Mesodermal cell (in vitro differentiated cells): ENCODE measurements at regions not wholly inside any gene's neighbourhood (a gene's known extent, or its start where the extent isn't known, plus 50 kb on each side); places are given as distances from the start of the nearest gene placed in this dataset.

ENCODE experiments used
- H3K27ac ChIP-seq: 2 replicates; pipeline ENCODE4 v1.7.0; 2013; ENCODE audit warnings: mild to moderate bottlenecking, low read depth, low read length, moderate library complexity; ENCODE audit not compliant: severe bottlenecking
- H3K36me3 ChIP-seq: 2 replicates; pipeline ENCODE4 v1.7.1; 2013; ENCODE audit warnings: mild to moderate bottlenecking, low read length, moderate library complexity; ENCODE audit not compliant: control insufficient read depth, insufficient read depth
- H3K4me1 ChIP-seq: one replicate; pipeline ENCODE4 v1.7.1; 2013; ENCODE audit warnings: mild to moderate bottlenecking, low read length; ENCODE audit not compliant: insufficient read depth, control insufficient read depth, poor library complexity, severe bottlenecking
- H3K4me3 ChIP-seq: 2 replicates; pipeline ENCODE4 v1.7.0; 2013; ENCODE audit warnings: low read length, control low read depth, mild to moderate bottlenecking; ENCODE audit not compliant: insufficient read depth, poor library complexity, severe bottlenecking; ENCODE audit errors: extremely low read depth
- H3K9me3 ChIP-seq: 2 replicates; pipeline ENCODE4 v1.7.1; 2013; ENCODE audit warnings: mild to moderate bottlenecking, low read length, moderate library complexity; ENCODE audit not compliant: control insufficient read depth
- WGBS, 2 experiments: methylation state at CpG; one replicate each; pipeline ENCODE4 v1.1.5; 2013; ENCODE audit warnings: missing lambda C conversion rate in 2 of 2; ENCODE audit not compliant: insufficient coverage in 2 of 2; 5-methylcytosine and 5-hydroxymethylcytosine counted together

DNA sequence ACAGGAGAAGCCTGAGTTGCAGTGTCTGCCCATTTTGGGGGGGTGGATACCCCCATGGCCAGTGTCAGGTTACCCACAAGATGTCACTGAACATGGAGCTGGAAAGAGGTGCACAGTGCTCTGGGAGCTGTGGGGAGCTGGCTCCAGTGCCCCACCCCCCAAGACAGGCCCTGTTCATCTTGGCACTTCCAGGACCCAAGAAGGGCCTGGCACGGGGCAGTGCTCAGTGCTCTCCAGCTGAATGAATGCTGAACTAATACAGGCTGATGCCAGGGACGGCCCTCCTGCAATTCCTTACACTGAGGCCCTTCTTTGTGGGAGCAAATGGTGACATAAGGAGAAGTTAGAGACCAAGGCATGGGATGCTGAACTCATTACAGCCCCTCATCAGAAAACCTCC lies 163.4 kb upstream of the GLI2 start:
- Histone ChIP-seq H3K36me3 (no peaks in the 10 kb centered on the region), H3K4me1 (no peaks in the 10 kb centered on the region), H3K9me3 (no peaks in the 10 kb centered on the region), H3K4me3 (no peak overlapping the region), H3K27ac (no peak overlapping the region)
- 77% methylated on average over 2 of the region's 2 CpGs; no CpG with 5 or more reads in 1 of the 2 experiments for WGBS, 2 experiments

DNA sequence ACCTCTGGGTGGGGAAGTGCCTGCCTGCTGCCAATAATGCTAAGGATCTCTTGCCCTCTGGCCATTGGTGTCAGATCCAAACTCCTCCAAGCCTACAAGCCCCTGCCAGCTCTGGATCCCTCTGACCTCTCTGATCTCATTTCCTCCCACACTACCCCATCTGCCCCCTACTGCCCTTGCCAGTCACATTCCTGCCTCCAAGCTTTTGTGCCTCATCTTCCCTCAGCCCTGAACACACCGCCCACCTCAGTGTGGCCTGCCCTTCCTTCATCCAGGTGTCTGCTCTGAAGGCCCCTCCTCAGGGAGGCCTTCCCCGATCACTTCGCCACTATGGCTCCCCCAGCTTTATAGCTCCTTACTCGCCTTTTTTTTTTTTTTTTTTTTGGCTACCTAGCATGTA lies 161.0 kb upstream of the GLI2 start:
- Histone ChIP-seq H3K4me3 (no peak overlapping the region), H3K27ac (no peak overlapping the region), H3K9me3 (no peaks in the 10 kb centered on the region), H3K36me3 (no peaks in the 10 kb centered on the region), H3K4me1 (no peaks in the 10 kb centered on the region)
- 70 to 76% methylated on average over 2 to 4 of the region's 4 CpGs for WGBS, 2 experiments

DNA sequence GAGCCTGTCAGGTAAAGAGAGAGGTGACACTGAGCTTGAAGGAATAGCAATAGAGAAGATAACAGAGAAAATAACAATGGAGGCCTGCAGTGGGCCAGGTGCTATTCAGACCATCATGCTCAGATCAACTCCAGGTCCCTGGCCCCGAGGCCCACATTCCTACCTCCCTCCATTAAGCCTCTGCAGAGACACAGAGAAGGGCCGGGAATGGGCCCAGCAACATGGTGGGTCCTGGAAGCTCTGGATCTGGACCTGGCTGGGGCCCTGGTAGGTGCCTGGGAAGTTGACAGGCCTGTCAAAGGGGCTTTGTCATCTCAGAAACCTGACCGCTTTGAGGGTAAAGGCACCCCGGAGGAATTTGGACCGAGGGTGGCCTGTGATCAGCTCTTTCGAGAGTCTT lies 159.7 kb upstream of the GLI2 start:
- 80 to 91% methylated on average over 5 to 6 of the region's 6 CpGs for WGBS, 2 experiments
- no peaks in the 10 kb centered on the region for H3K9me3 ChIP-seq
- H3K4me3 ChIP-seq, result no peak overlapping the region
- no peak overlapping the region for H3K27ac ChIP-seq
- no peaks in the 10 kb centered on the region for H3K36me3 ChIP-seq
- H3K4me1 ChIP-seq, result no peaks in the 10 kb centered on the region

DNA sequence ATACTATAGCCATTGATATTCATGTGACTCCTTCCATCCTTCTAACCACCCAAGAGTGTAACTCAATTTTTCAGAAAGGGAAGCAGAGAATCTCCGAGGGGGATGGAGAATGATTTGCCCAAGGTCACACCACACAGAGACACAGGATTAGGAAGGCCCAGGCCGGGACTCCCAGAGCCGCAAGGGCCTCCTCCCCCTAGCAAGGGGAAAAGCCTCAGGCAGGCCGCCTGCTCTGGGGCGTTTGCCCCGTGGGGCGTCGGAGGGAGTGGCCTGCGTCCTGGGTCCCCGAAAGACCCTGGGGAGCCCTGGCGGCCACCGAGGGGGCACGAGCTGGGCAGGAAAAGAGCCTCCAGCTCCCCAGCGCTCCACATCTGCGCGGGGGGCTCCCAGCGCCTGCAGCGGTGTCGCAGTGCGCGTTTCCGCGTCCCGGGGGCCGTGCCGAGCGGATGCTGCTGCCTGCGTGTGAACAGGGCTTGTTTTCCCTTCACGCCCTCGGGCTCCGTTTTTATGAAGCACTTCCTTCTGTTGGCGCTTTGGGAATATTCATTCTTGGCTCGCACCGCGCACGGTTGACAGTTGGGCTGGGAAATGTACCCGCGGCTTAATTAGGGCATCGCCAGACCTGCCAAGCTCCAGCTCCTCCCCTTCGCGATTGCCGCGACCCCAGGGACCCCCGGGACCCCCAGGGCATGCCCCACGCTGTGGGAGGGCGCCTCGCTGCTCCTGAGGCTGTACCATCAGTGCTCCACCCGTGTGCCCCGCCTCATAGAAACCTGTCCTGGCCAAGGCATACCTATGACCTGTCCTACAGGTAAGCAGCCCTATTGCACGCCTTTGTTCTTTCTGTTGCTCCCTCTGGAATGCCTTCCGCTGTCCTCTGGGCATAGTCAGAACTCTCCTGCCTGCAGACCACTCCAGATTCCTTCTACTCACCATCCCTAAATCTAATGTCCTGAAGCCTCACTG lies 158.9 kb upstream of the GLI2 start:
- Histone ChIP-seq H3K36me3 (no peaks in the 10 kb centered on the region), H3K4me1 (no peaks in the 10 kb centered on the region), H3K4me3 (no peak overlapping the region), H3K9me3 (no peaks in the 10 kb centered on the region), H3K27ac (no peak overlapping the region)
- 23 to 27% methylated on average over 43 to 48 of the region's 51 CpGs for WGBS, 2 experiments

DNA sequence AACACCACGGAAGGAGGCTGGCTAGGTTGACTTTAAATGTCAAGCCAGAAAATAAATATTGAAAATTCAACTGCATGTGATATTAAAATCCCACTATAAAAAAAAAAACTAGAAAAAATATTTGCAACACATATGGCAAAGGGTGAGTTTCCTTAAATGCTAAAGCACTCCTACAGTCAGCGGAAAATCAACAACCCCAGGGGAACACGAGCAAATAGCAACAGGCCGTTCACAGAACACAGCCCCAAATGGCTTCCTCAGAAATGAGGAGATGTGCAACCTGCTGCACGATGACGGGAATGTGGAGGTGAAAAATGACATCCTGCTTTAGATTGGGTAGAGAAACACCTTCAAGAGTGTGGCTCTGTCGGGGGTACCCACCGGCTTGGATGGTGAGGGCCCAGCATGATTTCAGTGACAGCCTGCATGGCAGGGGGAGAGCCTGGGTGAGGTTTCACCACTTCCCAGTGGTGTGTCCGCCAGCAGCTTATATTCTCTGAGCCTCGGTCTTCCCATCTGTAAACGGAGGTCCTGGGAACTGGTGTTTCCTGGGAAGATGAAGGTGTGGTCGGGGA lies 157.9 kb upstream of the GLI2 start:
- 90 to 94% methylated on average over 8 to 9 of the region's 12 CpGs for WGBS, 2 experiments
- no peak overlapping the region for H3K4me3 ChIP-seq

DNA sequence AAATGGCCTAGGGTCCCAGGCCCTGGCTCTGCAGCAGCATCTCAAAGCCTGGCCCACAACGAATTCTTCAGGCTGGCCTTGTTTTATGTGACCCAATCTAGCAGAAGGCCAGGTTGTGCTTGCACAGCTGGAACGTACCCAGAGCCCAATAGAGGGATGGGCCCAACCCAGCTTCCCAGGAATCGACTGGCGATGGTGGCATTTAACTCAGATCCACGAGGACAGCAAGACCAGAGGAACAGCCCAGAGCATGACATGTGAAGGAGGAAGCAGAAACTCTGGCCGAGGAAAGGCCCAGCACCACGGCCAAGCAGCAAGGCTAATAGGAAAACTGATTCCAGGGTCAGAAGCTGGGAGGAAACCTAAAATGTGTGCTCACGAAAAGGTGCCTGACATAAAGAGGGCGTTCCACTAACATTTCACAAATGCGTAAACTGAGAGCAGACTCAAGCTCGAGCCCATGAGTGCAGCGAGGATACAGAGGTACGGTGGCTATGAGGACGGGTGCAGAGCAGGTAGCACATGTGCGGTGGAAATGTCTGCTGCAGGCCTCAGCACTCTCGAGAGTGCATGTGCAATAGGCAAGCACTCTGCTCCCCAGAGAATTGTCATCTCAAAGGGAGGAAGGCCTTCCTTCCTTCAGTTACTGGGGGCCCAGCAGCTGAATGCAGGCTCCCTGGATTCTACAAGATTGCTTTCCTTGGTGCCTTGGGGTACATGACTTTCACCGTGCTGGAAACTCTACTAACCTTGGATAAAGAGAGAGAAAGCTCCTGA lies 156.9 kb upstream of the GLI2 start:
- 89 to 93% methylated on average over 17 of the region's 17 CpGs for WGBS, 2 experiments
- no peaks in the 10 kb centered on the region for H3K9me3 ChIP-seq
- H3K27ac ChIP-seq, result no peak overlapping the region
- H3K36me3 ChIP-seq, result no peaks in the 10 kb centered on the region
- no peak overlapping the region for H3K4me3 ChIP-seq
- no peaks in the 10 kb centered on the region for H3K4me1 ChIP-seq

More for the DNA sequence above, 157.9 kb upstream of the GLI2 start:
- no peaks in the 10 kb centered on the region for H3K9me3 ChIP-seq
- no peaks in the 10 kb centered on the region for H3K4me1 ChIP-seq
- no peaks in the 10 kb centered on the region for H3K36me3 ChIP-seq
- no peak overlapping the region for H3K27ac ChIP-seq

DNA sequence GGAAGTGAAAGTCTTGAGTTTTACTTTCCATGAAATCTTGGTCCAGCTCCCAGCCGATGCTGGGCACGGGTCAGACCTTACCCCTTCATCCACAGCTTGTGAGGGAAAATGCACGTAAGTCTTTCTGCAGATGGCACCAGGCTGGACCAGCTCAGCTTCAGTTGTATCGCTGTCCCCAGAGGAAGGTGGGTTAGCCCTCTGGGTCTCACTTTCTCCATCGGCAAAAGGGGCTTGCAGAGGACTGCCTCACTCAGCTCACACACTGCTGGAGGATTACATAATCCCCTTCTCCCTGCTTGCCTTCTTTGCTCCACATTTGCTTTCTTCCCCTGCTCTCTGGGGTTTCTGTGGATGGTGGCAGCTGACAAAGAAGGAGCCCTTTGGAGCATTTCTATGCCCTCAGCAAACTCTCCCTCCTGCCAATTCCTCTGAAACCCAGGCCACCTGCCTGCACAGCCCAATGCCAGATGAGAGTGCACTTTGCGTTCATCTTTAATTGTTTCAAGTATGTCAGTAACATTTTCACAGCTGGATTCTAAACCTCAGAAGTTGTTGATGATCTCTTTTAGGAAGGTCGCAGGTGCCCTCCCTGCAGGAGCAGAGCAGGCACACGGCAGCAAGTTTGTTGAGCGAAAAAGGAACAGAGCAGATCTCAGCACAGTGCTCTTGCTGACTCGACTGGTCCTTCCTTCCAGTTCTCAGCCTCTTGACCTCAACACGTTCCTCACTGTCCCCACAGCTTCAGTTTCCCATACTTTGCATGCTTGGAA lies 155.6 kb upstream of the GLI2 start:
- Histone ChIP-seq H3K9me3 (no peaks in the 10 kb centered on the region), H3K4me3 (no peak overlapping the region), H3K36me3 (no peaks in the 10 kb centered on the region), H3K4me1 (no peaks in the 10 kb centered on the region), H3K27ac (no peak overlapping the region)
- WGBS, 2 experiments, result 89 to 95% methylated on average over 9 to 11 of the region's 11 CpGs

DNA sequence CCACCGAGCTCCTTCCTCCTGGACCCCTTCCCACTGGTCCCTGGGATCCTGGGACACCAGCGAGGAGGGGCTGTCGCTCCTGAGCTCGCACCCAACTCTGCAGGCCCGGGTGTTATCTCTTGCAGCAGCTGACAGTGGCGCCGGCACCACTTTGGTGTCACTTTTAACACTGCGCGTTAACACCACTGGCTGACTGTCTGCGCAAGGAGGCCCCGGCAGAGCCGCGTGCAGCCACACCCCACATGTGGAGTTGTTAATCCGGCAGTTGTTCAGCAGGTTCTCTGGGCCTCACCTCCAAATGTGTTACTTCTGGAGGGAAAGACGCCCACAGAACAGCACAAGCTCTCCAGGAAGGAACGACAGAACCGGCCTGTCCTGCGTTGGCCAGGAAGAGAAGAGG lies 155.0 kb upstream of the GLI2 start:
- Histone ChIP-seq H3K4me3 (no peak overlapping the region), H3K9me3 (no peaks in the 10 kb centered on the region)
- WGBS, 2 experiments, result 86 to 91% methylated on average over 14 of the region's 18 CpGs

DNA sequence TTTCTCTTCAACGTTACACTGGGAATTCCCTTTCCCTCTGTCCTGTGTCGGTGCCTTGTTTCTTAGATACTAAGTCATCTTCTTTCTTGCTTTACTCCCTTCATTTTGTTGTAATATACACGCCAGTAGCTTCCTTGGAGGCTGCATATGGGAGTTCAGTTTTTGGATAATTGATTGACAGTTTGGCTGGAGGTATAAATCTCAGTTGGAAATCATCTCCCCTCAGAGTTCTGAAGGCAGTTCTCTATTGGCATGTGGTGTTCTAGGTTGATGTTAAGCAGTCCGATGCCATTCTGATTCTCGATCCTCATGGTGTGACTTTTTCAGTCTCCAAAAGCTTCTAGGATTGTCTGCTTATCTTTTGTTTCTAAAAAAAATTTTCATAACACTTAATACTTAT lies 152.5 kb upstream of the GLI2 start:
- Histone ChIP-seq H3K4me3 (no peak overlapping the region), H3K36me3 (no peaks in the 10 kb centered on the region), H3K4me1 (peaks cover 5% of the 10 kb centered on the region), H3K9me3 (no peaks in the 10 kb centered on the region), H3K27ac (no peak overlapping the region)
- WGBS, 2 experiments, result 100% methylated on average over 1 of the region's 5 CpGs; no CpG with 5 or more reads in 1 of the 2 experiments

More for the DNA sequence above, 155.0 kb upstream of the GLI2 start:
- H3K4me1 ChIP-seq, result no peaks in the 10 kb centered on the region
- no peaks in the 10 kb centered on the region for H3K36me3 ChIP-seq
- H3K27ac ChIP-seq, result no peak overlapping the region
